ENCODE measurements at regions not wholly inside any gene's neighbourhood (a gene's known extent, or its start where the extent isn't known, plus 50 kb on each side); places are given as distances from the start of the nearest gene placed in this dataset.
"Not testable (repeated sequence)": the region's sequence is repeated elsewhere in the genome, so short reads cannot be mapped to it uniquely, and the experiment has no call there.

DNA sequence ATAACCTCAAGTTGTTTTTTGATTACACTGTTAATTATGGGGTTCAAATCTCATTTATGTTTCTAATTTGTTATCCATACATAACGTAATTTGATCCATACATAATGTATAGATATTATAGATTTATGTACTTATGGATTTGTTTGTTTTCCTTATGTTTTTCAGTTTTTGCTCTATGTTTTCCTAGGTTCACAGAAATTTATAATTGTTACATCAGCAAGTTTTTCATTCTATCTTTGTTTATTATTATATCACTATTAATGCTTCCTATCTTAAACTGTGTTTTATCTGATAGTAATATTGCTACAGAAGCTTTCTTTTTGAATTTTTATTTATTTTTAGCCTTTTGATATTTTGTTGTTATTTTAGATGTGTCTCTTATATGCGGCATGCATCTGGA, 194.3 kb upstream of the SOX21 start:
- no peak for DNase-seq (ENCODE audit: low read depth in 4 of 4, low spot score in 3 of 4)

DNA sequence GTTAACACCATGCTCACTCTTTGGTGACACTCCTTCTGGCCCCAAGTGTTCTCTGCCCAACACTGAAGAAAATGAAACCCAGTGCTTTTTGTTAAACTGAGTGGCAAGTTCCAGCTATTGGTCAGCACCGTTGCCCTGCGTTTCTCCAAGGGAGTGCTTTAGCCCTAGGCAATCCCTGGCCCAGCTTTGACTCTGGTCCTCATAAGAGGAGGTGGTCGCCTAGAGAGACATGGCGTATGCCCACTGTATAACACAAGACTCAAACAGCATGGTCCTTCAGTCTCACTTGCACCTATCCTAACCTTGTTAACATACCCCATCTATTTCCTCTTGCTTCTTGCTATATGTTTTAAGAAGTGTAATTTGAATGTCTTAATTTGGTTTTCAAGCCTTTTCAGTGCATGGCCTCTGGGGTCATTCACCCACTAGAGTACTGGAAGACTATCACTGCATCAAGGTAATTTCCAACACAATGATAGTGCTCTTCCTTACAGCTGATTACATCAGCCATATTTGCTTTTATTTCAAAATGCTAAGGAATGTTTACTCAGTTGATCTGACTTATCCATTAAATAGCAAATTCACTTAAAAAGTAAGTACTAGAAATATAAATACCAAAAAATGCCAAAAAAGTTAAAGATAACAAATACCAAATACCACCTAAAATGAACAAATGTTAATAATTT, 190.5 kb upstream of the SOX21 start:
- no peak for DNase-seq (ENCODE audit: low read depth in 4 of 4, low spot score in 3 of 4)

GRCh38 chr13:94901070-94901469, 188.7 kb upstream of the SOX21 start:
- DNase-seq (ENCODE audit: low read depth in 4 of 4, low spot score in 3 of 4): no peak

GRCh38 chr13:94896719-94897317, 184.5 kb upstream of the SOX21 start:
- no peak for DNase-seq (ENCODE audit: low read depth in 4 of 4, low spot score in 3 of 4)

DNA sequence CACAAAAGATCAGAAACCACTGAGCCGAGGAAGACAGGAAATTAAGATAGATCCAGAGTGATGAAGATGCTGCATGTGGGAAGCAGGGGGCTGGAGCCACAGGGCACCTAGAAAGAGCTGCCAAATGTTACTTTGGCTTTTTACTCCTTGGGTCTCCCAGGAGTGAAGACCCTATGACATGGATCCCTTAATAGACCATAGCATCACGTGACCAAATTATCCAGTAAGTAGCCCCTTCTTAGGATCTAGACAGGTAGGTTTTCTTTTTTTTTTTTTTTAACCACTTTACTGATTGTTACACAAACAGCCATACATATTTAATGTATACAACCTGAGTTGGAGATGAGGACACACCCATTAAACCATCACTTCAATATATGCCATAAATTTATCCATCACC, 183.9 kb upstream of the SOX21 start:
- no peak for DNase-seq (ENCODE audit: low read depth in 4 of 4, low spot score in 3 of 4)

- no peak for DNase-seq (ENCODE audit: low read depth in 4 of 4, low spot score in 3 of 4)
Observed at GRCh38 chr13:94886191-94886590, 173.8 kb upstream of the SOX21 start.

DNA sequence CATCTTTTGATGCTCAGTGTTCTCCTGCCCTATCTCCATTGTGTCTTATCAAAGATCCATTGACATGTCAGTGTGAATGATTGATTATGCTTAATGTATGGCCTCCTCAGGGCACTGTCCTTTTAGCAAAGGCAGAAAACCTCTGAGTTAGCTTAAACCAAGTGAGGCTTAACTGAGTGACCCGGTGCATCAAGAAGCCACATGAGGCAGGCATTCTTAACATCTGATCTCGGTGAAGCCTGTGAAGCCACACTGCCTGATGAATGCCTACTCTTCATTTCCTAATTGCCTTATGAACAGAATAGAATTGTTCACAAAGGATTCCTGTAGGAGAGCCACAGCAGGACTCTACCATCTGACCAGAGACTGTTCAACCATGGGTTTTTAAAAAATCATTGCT, 168.1 kb upstream of the SOX21 start:
- DNase-seq (ENCODE audit: low read depth in 4 of 4, low spot score in 3 of 4): no peak

GRCh38 chr13:94878602-94879165, 166.3 kb upstream of the SOX21 start:
- no peak for DNase-seq (ENCODE audit: low read depth in 4 of 4, low spot score in 3 of 4)

DNA sequence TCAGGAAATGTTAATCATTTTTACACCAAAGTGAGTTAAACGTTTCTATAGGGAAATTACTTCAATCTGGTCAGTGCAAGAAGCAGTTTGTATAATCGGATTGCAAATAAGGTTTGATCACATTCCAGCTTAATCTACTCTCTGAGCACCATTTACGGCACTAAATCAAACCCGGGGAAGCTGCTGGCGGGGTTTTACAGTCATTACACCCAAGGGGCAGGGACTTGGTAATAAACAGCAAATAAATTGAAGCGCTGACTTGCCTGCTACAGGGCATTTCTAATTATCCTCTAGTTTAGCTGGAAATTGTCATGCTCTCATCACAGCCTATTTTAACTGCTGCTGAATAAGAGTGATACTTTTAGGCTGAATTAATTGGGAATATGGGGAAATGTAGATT, 152.1 kb upstream of the SOX21 start:
- DNase-seq (ENCODE audit: low read depth in 4 of 4, low spot score in 3 of 4): no peak

GRCh38 chr13:94860981-94861407, 148.6 kb upstream of the SOX21 start:
- no peak for DNase-seq (ENCODE audit: low read depth in 4 of 4, low spot score in 3 of 4)

DNA sequence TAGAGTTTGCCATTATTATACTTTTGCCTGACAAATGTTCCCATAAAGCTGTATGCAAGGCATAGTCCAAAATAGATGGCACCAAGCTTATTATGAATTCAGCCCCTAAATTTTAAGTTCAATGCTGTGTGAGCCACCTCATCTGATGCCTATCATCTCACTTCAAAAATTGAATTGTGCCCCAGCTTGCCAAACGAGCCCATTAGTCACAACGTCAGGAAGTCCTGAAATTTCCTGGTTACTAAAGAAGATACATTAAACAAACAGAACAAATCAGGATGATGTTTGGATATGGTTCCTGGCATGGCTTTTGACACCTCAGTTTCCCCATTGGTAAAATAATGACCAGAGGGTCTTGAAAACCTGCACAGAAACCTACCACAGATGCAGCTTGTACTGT, 147.5 kb upstream of the SOX21 start:
- no peak for DNase-seq (ENCODE audit: low read depth in 4 of 4, low spot score in 3 of 4)

GRCh38 chr13:94859278-94859691, 146.9 kb upstream of the SOX21 start:
- DNase-seq (ENCODE audit: low read depth in 4 of 4, low spot score in 3 of 4): no peak

DNA sequence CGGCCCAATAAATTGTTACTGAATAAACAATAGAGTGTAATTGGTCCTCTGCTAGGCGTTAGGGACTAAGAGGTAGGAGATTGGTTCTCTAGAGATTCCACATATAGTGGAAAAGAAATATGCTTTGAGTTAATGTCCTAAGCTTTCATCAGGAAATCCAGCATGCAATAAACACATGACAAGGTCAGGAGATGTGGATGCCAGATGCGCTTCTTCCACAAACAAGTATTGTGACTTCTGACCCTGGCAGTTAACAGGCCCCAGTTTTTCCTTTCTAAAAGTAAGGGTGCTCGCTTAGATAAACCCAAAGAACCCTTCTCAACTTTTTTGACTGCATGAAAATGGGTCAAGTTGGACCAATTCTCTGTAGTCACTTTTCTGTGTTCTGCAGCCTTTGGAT, 146.5 kb upstream of the SOX21 start:
- no peak for DNase-seq (ENCODE audit: low read depth in 4 of 4, low spot score in 3 of 4)

DNA sequence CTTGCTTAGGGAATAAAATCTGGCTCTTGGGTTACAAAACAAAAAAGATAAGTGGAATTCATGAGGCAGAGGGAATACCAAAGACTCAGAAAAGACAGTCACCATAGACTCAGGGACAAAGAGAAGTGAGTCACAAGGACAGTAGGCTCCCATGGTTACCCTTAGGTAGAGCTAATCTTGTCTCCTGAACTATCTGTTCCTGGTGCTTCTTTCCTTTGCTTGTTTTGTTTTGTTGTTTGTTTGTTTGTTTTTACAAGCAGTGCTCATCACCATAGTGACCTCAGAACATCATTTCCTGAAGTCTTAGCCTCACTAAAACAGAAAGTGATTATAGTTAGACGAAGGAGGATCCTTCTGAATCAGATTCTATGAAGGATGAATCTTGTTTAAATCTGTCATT, 142.3 kb upstream of the SOX21 start:
- no peak for DNase-seq (ENCODE audit: low read depth in 4 of 4, low spot score in 3 of 4)

GRCh38 chr13:94851576-94851975, 139.2 kb upstream of the SOX21 start:
- no peak for DNase-seq (ENCODE audit: low read depth in 4 of 4, low spot score in 3 of 4)

DNA sequence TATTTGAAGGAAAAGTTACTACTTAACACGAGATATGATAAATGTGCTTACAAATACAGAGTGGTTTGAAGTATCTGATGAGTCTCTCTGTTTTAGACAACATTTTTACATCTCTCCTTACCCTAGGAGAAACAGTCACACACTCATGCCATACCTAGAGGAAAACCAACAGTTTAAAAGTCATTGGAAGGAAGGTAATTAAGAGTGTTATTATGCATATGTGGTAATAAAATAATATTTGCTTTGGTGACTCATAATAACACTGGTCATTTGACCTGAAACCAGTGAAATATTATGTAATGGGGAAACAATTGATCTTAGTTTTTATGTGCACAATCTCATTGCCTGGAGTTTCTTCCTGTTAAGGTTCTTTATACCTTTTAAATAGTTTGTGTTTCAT, 136.9 kb upstream of the SOX21 start:
- no peak for DNase-seq (ENCODE audit: low read depth in 4 of 4, low spot score in 3 of 4)

DNA sequence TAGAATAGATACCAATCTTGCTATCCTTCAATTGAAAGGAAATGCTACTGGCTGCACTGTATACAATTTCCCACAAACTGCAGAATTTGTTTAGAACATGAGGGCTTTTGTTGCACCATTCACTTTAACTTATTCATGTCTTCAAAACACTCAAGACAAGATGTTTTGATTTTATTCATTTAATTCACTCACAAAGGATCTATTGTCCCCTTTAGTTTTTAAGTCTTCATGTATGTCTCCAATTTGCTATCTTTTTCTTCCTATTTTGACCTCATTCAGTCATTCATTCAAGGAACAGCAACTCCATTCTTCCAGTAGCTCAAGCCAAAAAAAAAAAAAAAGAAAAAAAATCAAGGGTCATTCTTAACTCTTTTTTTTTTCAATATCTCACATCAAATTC, 130.6 kb upstream of the SOX21 start:
- no peak for DNase-seq (ENCODE audit: low read depth in 4 of 4, low spot score in 3 of 4)

- not testable (repeated sequence) for DNase-seq (ENCODE audit: low read depth in 4 of 4, low spot score in 3 of 4)
Observed at GRCh38 chr13:94837056-94837455, 124.7 kb upstream of the SOX21 start.

- DNase-seq (ENCODE audit: low read depth in 4 of 4, low spot score in 3 of 4): no peak
Observed at GRCh38 chr13:94829837-94830365, 117.6 kb upstream of the SOX21 start.

DNA sequence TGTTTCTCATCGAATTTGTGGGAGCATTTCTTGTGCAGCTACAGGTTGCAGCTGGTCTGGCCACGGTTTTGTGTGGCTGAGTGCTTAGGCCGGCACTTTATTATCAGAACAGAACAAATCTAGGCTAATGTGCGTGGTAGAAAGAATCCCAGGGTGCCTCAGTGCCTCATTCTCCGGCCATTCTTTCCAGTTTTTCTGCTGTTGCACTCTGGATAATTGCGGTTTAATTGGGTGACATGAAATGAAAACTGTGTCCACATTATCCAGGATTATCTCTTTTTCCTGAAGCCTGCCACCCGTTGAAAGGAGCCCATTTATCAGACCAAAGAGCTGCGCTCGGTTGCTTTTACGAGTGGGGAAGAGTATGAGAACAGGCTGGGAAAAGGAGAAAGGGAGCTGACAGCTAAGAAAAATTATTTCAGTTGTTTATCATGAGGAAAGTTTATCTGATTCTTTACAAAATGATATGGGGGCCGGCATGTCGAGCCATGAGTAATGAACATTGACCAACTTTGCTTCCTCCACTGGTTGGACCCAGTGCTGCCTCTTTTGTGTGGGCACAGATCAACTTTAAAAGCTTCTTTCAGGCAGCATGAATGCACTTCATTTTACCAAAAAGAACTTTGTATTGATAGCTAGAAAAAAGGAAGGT, 117.0 kb upstream of the SOX21 start:
- no peak for DNase-seq (ENCODE audit: low read depth in 4 of 4, low spot score in 3 of 4)

DNA sequence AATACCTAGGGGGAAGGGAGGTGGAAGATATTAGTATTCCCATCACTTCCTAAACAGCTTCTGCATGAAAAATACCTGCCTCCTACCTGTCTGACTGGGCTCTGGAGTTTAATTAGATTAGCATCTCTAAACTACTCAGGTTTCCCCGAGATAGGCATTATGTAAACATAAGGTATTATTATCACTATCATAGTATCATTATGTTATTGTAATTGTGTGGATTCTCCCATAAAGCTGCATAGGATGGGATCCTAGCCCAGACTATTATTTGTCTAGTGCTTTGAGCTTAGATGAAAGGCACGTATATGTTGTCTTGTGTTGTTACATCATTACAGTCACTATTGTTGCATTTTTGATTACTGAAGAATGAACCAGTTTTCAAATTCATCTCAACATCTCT, 115.2 kb upstream of the SOX21 start:
- DNase-seq (ENCODE audit: low read depth in 4 of 4, low spot score in 3 of 4): no peak

DNA sequence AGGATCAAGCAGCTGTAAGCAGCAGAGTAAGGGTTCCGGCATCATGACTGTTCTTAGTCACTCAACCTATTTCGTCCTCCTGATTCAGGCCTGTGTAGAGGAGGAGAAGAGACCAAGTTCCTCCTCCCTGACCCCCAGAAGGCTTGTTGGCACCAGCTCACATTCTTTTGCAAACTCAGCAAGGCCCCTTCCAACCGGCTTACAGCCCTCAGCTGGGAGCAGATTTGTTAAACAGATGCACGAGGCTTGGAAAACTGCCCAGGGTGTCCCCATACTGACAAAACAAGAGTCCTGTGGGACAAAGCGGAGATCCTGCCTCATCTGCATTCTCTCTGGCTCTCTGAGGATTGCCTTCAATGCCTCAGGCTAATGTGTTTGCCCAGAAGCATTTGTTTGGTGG, 113.2 kb upstream of the SOX21 start:
- peak; percentile 7 to 22 (median 14) for DNase-seq (ENCODE audit: low read depth in 4 of 4, low spot score in 3 of 4)
